ENCODE measurements at regions not wholly inside any gene's neighbourhood (a gene's known extent, or its start where the extent isn't known, plus 50 kb on each side); places are given as distances from the start of the nearest gene placed in this dataset.
"Not testable (repeated sequence)": the region's sequence is repeated elsewhere in the genome, so short reads cannot be mapped to it uniquely, and the experiment has no call there.

- H3K79me2 ChIP-seq (ENCODE audit: insufficient read depth, low read length) = no peaks in the 10 kb centered on the region
- H2AFZ ChIP-seq (ENCODE audit: low read length) = no peak overlapping the region
- H3F3A ChIP-seq (ENCODE audit: low read depth) = no peaks in the 10 kb centered on the region
- H3K27me3 ChIP-seq (ENCODE audit: insufficient read depth, low read length, poor library complexity, severe bottlenecking) = no peaks in the 10 kb centered on the region
- no peaks in the 10 kb centered on the region for H4K20me1 ChIP-seq (ENCODE audit: insufficient read depth, low read length, poor library complexity, severe bottlenecking)
- H3K4me3 ChIP-seq (ENCODE audit: low read length, poor library complexity, severe bottlenecking) = no peak overlapping the region
- H3K4me2 ChIP-seq (ENCODE audit: low read depth, low read length, poor library complexity, severe bottlenecking) = no peak overlapping the region
- TF ChIP-seq CTCF (conservative IDR thresholded peaks at IDR 0.05; ENCODE audit: low read length) = no peak
- TF ChIP-seq EZH2phosphoT487 (IDR thresholded peaks at IDR 0.05; ENCODE audit: borderline replicate concordance) = no peak
- H3K9ac ChIP-seq (ENCODE audit: low read depth, low read length, poor library complexity, severe bottlenecking) = no peak overlapping the region
- H3K9me3 ChIP-seq (ENCODE audit: insufficient read depth, low read depth, low read length) = no peaks in the 10 kb centered on the region
- no peaks in the 10 kb centered on the region for H3K36me3 ChIP-seq (ENCODE audit: insufficient read depth, low read length)
- H3K9me2 ChIP-seq (replicated peaks; ENCODE audit: low read depth, low read length) = no peaks in the 10 kb centered on the region
- H3K4me1 ChIP-seq (ENCODE audit: insufficient read depth, low read length, poor library complexity, severe bottlenecking) = no peaks in the 10 kb centered on the region
Measured at GRCh38 chr14:37745657-37746056, 150.2 kb downstream of the TTC6 start.

GRCh38 chr14:37746140-37746832, 150.9 kb downstream of the TTC6 start:
- no peak overlapping the region for H2AFZ ChIP-seq (ENCODE audit: low read length)
- no peaks in the 10 kb centered on the region for H3K27me3 ChIP-seq (ENCODE audit: insufficient read depth, low read length, poor library complexity, severe bottlenecking)

GRCh38 chr14:37753459-37753858, 158.0 kb downstream of the TTC6 start:
- Histone ChIP-seq H3K4me1 (ENCODE audit: insufficient read depth, low read length, poor library complexity, severe bottlenecking) (no peaks in the 10 kb centered on the region), H3K4me2 (ENCODE audit: low read depth, low read length, poor library complexity, severe bottlenecking) (no peak overlapping the region), H3K9ac (ENCODE audit: low read depth, low read length, poor library complexity, severe bottlenecking) (no peak overlapping the region), H3K27me3 (ENCODE audit: insufficient read depth, low read length, poor library complexity, severe bottlenecking) (no peaks in the 10 kb centered on the region), H3K36me3 (ENCODE audit: insufficient read depth, low read length) (no peaks in the 10 kb centered on the region), H2AFZ (ENCODE audit: low read length) (no peak overlapping the region), H3K9me3 (ENCODE audit: insufficient read depth, low read depth, low read length) (no peaks in the 10 kb centered on the region), H3K4me3 (ENCODE audit: low read length, poor library complexity, severe bottlenecking) (no peak overlapping the region), H3F3A (ENCODE audit: low read depth) (no peaks in the 10 kb centered on the region), H3K79me2 (ENCODE audit: insufficient read depth, low read length) (no peaks in the 10 kb centered on the region), H3K9me2 (replicated peaks; ENCODE audit: low read depth, low read length) (no peaks in the 10 kb centered on the region), H4K20me1 (ENCODE audit: insufficient read depth, low read length, poor library complexity, severe bottlenecking) (no peaks in the 10 kb centered on the region)
- no peak for TF ChIP-seq EZH2phosphoT487 (IDR thresholded peaks at IDR 0.05; ENCODE audit: borderline replicate concordance)
- TF ChIP-seq CTCF (conservative IDR thresholded peaks at IDR 0.05; ENCODE audit: low read length) = no peak

More at GRCh38 chr14:37746140-37746832, 150.9 kb downstream of the TTC6 start:
- Histone ChIP-seq H3K36me3 (ENCODE audit: insufficient read depth, low read length) (no peaks in the 10 kb centered on the region), H3K4me1 (ENCODE audit: insufficient read depth, low read length, poor library complexity, severe bottlenecking) (no peaks in the 10 kb centered on the region), H3F3A (ENCODE audit: low read depth) (no peaks in the 10 kb centered on the region), H3K4me2 (ENCODE audit: low read depth, low read length, poor library complexity, severe bottlenecking) (no peak overlapping the region), H3K4me3 (ENCODE audit: low read length, poor library complexity, severe bottlenecking) (no peak overlapping the region), H3K9me2 (replicated peaks; ENCODE audit: low read depth, low read length) (no peaks in the 10 kb centered on the region), H3K79me2 (ENCODE audit: insufficient read depth, low read length) (no peaks in the 10 kb centered on the region), H3K9me3 (ENCODE audit: insufficient read depth, low read depth, low read length) (no peaks in the 10 kb centered on the region), H4K20me1 (ENCODE audit: insufficient read depth, low read length, poor library complexity, severe bottlenecking) (no peaks in the 10 kb centered on the region), H3K9ac (ENCODE audit: low read depth, low read length, poor library complexity, severe bottlenecking) (no peak overlapping the region)
- no peak for TF ChIP-seq EZH2phosphoT487 (IDR thresholded peaks at IDR 0.05; ENCODE audit: borderline replicate concordance)
- no peak for TF ChIP-seq CTCF (conservative IDR thresholded peaks at IDR 0.05; ENCODE audit: low read length)

- H3K9me2 ChIP-seq (replicated peaks; ENCODE audit: low read depth, low read length); H4K20me1 ChIP-seq (ENCODE audit: insufficient read depth, low read length, poor library complexity, severe bottlenecking); H3K9me3 ChIP-seq (ENCODE audit: insufficient read depth, low read depth, low read length); H3F3A ChIP-seq (ENCODE audit: low read depth); H3K79me2 ChIP-seq (ENCODE audit: insufficient read depth, low read length); H3K4me1 ChIP-seq (ENCODE audit: insufficient read depth, low read length, poor library complexity, severe bottlenecking); H2AFZ ChIP-seq (ENCODE audit: low read length); H3K4me2 ChIP-seq (ENCODE audit: low read depth, low read length, poor library complexity, severe bottlenecking); H3K4me3 ChIP-seq (ENCODE audit: low read length, poor library complexity, severe bottlenecking); H3K36me3 ChIP-seq (ENCODE audit: insufficient read depth, low read length); H3K27me3 ChIP-seq (ENCODE audit: insufficient read depth, low read length, poor library complexity, severe bottlenecking); H3K9ac ChIP-seq (ENCODE audit: low read depth, low read length, poor library complexity, severe bottlenecking): not testable (repeated sequence)
Measured at GRCh38 chr14:37760275-37760674, 164.8 kb downstream of the TTC6 start.

Data from Loucy (cell line).